Upper lobe of right lung (tissue), 1 donor: ENCODE measurements at regions not wholly inside any gene's neighbourhood (a gene's known extent, or its start where the extent isn't known, plus 50 kb on each side); places are given as distances from the start of the nearest gene placed in this dataset.
A peak's percentile ranks its signal among the peaks of the same experiment; 100 is the strongest.

Source experiments
- ATAC-seq: fragments of 200-7000 bp; cut with Tn5 transposase; one replicate; pipeline ENCODE4 v1.9.1; 2020; ENCODE audit warnings: mild to moderate bottlenecking, moderate library complexity
- DNase-seq: peaks from one replicate; pipeline ENCODE4 v3.0.0-alpha.2; 2020
- H3K27ac ChIP-seq: fragments of 200-600 bp; one replicate; pipeline ENCODE4 v1.8.0; 2022
- H3K27me3 ChIP-seq: fragments of 200-600 bp; one replicate; pipeline ENCODE4 v1.8.0; 2022; ENCODE audit warnings: mild to moderate bottlenecking
- H3K36me3 ChIP-seq: fragments of 200-600 bp; one replicate; pipeline ENCODE4 v1.8.0; 2022
- H3K4me1 ChIP-seq: fragments of 200-600 bp; one replicate; pipeline ENCODE4 v1.8.0; 2022
- H3K4me3 ChIP-seq: fragments of 200-600 bp; one replicate; pipeline ENCODE4 v1.8.0; 2022; ENCODE audit warnings: mild to moderate bottlenecking
- H3K9me3 ChIP-seq: fragments of 200-600 bp; one replicate; pipeline ENCODE4 v1.8.0; 2022
- CTCF ChIP-seq: fragments of 200-600 bp; IDR thresholded peaks from one replicate; pipeline ENCODE4 v1.8.0; 2022; ENCODE audit warnings: antibody characterized with exemption
- intact Hi-C: fragments of 100-400 bp; cut with DNase I; formaldehyde crosslinking; loops from one replicate; pipeline ENCODE4 v1.11.0; 2022
- donor health status: DM: no; HTN: yes; CAD: no; lungs with severe emphysema.

GRCh38 chrX:133473451-133473850 lies 58.2 kb upstream of the GPC4 start:
- no peak for TF ChIP-seq CTCF
- Histone ChIP-seq H3K36me3 (no peaks in the 10 kb centered on the region), H3K9me3 (no peaks in the 10 kb centered on the region), H3K27ac (no peak overlapping the region), H3K4me3 (no peak overlapping the region), H3K27me3 (no peaks in the 10 kb centered on the region), H3K4me1 (no peaks in the 10 kb centered on the region)
- ATAC-seq (no peak), DNase-seq (no peak)
- intact Hi-C loops = no loop called here

- TF ChIP-seq CTCF = no peak
- no peaks in the 10 kb centered on the region for H3K36me3 ChIP-seq
- DNase-seq (no peak), ATAC-seq (peak; percentile 43)
- no peaks in the 10 kb centered on the region for H3K27me3 ChIP-seq
- intact Hi-C loops = no loop called here
- no peak overlapping the region for H3K4me3 ChIP-seq
- H3K9me3 ChIP-seq = no peaks in the 10 kb centered on the region
- H3K27ac ChIP-seq = no peak overlapping the region
- no peaks in the 10 kb centered on the region for H3K4me1 ChIP-seq
Measured at GRCh38 chrX:133468051-133468450, 52.8 kb upstream of the GPC4 start.

- TF ChIP-seq CTCF = no peak
Measured at GRCh38 chrX:133465254-133465653, 50.0 kb upstream of the GPC4 start.

More at GRCh38 chrX:133465254-133465653, 50.0 kb upstream of the GPC4 start:
- ATAC-seq (no peak), DNase-seq (no peak)
- H3K9me3 ChIP-seq = no peaks in the 10 kb centered on the region
- H3K27ac ChIP-seq = no peak overlapping the region
- H3K4me1 ChIP-seq = no peaks in the 10 kb centered on the region
- no peaks in the 10 kb centered on the region for H3K27me3 ChIP-seq
- no peaks in the 10 kb centered on the region for H3K36me3 ChIP-seq
- intact Hi-C loops = no loop called here
- no peak overlapping the region for H3K4me3 ChIP-seq
